Memory B cell (primary cell): ENCODE measurements at regions not wholly inside any gene's neighbourhood (a gene's known extent, or its start where the extent isn't known, plus 50 kb on each side); places are given as distances from the start of the nearest gene placed in this dataset.

ENCODE experiments used
- ATAC-seq: fragments of 150-1000 bp; cut with Tn5 transposase; 2 replicates; pipeline ENCODE4 v1.10.0; 2021; ENCODE audit warnings: low read depth, mild to moderate bottlenecking, moderate library complexity
- DNase-seq, 2 donors: peaks; one replicate each; pipeline ENCODE4 v3.0.0; 2022; ENCODE audit warnings: low spot score in 2 of 2
- H3K27ac Mint-ChIP-seq: one replicate; pipeline ENCODE4 v1.8.0; 2022; ENCODE audit warnings: mild to moderate bottlenecking, moderate library complexity, mixed read lengths
- H3K27me3 Mint-ChIP-seq: one replicate; pipeline ENCODE4 v1.8.0; 2022; ENCODE audit warnings: mixed read lengths
- H3K36me3 Mint-ChIP-seq: one replicate; pipeline ENCODE4 v1.8.0; 2022; ENCODE audit warnings: mild to moderate bottlenecking, mixed read lengths
- H3K4me1 Mint-ChIP-seq: one replicate; pipeline ENCODE4 v1.8.0; 2022; ENCODE audit warnings: mixed read lengths
- H3K4me3 Mint-ChIP-seq: one replicate; pipeline ENCODE4 v1.8.0; 2022; ENCODE audit warnings: mild to moderate bottlenecking, moderate library complexity, mixed read lengths
- H3K9me3 Mint-ChIP-seq: one replicate; pipeline ENCODE4 v1.8.0; 2022; ENCODE audit warnings: mixed read lengths

- H3K36me3 Mint-ChIP-seq, result no peaks in the 10 kb centered on the region
- H3K9me3 Mint-ChIP-seq, result peaks cover 2% of the 10 kb centered on the region
- H3K4me3 Mint-ChIP-seq, result no peak overlapping the region
- H3K4me1 Mint-ChIP-seq, result no peaks in the 10 kb centered on the region
- DNase-seq, result no peak
- peaks cover 7% of the 10 kb centered on the region for H3K27me3 Mint-ChIP-seq
- H3K27ac Mint-ChIP-seq, result no peak overlapping the region
- no peak for ATAC-seq
These were observed 288.0 kb upstream of the SFRP2 start for GRCh38 chr4:154076921-154077320.

GRCh38 chr4:154073107-154073822 is 284.4 kb upstream of the SFRP2 start:
- no peak overlapping the region for H3K27ac Mint-ChIP-seq
- DNase-seq, result no peak
- H3K4me3 Mint-ChIP-seq, result no peak overlapping the region
- peaks cover 5% of the 10 kb centered on the region for H3K27me3 Mint-ChIP-seq
- no peaks in the 10 kb centered on the region for H3K4me1 Mint-ChIP-seq
- no peaks in the 10 kb centered on the region for H3K36me3 Mint-ChIP-seq
- ATAC-seq, result no peak
- H3K9me3 Mint-ChIP-seq, result peaks cover 2% of the 10 kb centered on the region

GRCh38 chr4:154067786-154068185 is 278.9 kb upstream of the SFRP2 start:
- Mint-ChIP-seq H3K4me1 (no peaks in the 10 kb centered on the region), H3K36me3 (no peaks in the 10 kb centered on the region), H3K4me3 (no peak overlapping the region), H3K27me3 (peaks cover 2% of the 10 kb centered on the region), H3K27ac (no peak overlapping the region), H3K9me3 (peaks cover 11% of the 10 kb centered on the region)
- DNase-seq (no peak), ATAC-seq (no peak)

GRCh38 chr4:154065368-154065767 is 276.5 kb upstream of the SFRP2 start:
- Mint-ChIP-seq H3K4me1 (no peaks in the 10 kb centered on the region), H3K27me3 (peaks cover 1% of the 10 kb centered on the region), H3K27ac (no peak overlapping the region), H3K9me3 (peaks cover 10% of the 10 kb centered on the region), H3K36me3 (no peaks in the 10 kb centered on the region), H3K4me3 (no peak overlapping the region)
- no peak for ATAC-seq
- no peak for DNase-seq

- Mint-ChIP-seq H3K36me3 (no peaks in the 10 kb centered on the region), H3K4me3 (no peak overlapping the region), H3K27me3 (peaks cover 1% of the 10 kb centered on the region), H3K4me1 (no peaks in the 10 kb centered on the region), H3K9me3 (peaks cover 10% of the 10 kb centered on the region), H3K27ac (no peak overlapping the region)
- ATAC-seq (no peak), DNase-seq (no peak)
These were observed 275.4 kb upstream of the SFRP2 start for GRCh38 chr4:154064244-154064643.

- Mint-ChIP-seq H3K27me3 (no peaks in the 10 kb centered on the region), H3K4me1 (no peaks in the 10 kb centered on the region), H3K9me3 (peaks cover 9% of the 10 kb centered on the region), H3K36me3 (no peaks in the 10 kb centered on the region), H3K27ac (no peak overlapping the region), H3K4me3 (no peak overlapping the region)
- DNase-seq (no peak), ATAC-seq (no peak)
These were observed 260.7 kb upstream of the SFRP2 start for GRCh38 chr4:154049457-154050181.

GRCh38 chr4:154047733-154048132 is 258.9 kb upstream of the SFRP2 start:
- ATAC-seq (no peak), DNase-seq (no peak)
- H3K36me3 Mint-ChIP-seq, result no peaks in the 10 kb centered on the region
- peaks cover 5% of the 10 kb centered on the region for H3K9me3 Mint-ChIP-seq
- no peak overlapping the region for H3K27ac Mint-ChIP-seq
- no peaks in the 10 kb centered on the region for H3K27me3 Mint-ChIP-seq
- no peaks in the 10 kb centered on the region for H3K4me1 Mint-ChIP-seq
- H3K4me3 Mint-ChIP-seq, result no peak overlapping the region

GRCh38 chr4:154044742-154045485 is 256.0 kb upstream of the SFRP2 start:
- ATAC-seq, result no peak
- no peaks in the 10 kb centered on the region for H3K36me3 Mint-ChIP-seq
- H3K27me3 Mint-ChIP-seq, result no peaks in the 10 kb centered on the region
- H3K27ac Mint-ChIP-seq, result no peak overlapping the region
- H3K4me3 Mint-ChIP-seq, result no peak overlapping the region
- no peaks in the 10 kb centered on the region for H3K4me1 Mint-ChIP-seq
- DNase-seq, result no peak
- no peaks in the 10 kb centered on the region for H3K9me3 Mint-ChIP-seq

- Mint-ChIP-seq H3K36me3 (no peaks in the 10 kb centered on the region), H3K4me3 (no peak overlapping the region), H3K4me1 (no peaks in the 10 kb centered on the region), H3K27ac (no peak overlapping the region), H3K27me3 (no peaks in the 10 kb centered on the region), H3K9me3 (no peaks in the 10 kb centered on the region)
- DNase-seq (no peak), ATAC-seq (no peak)
These were observed 255.2 kb upstream of the SFRP2 start for GRCh38 chr4:154044108-154044531.

GRCh38 chr4:154041640-154042039 is 252.8 kb upstream of the SFRP2 start:
- H3K4me3 Mint-ChIP-seq, result no peak overlapping the region
- no peak for DNase-seq
- ATAC-seq, result no peak
- no peaks in the 10 kb centered on the region for H3K36me3 Mint-ChIP-seq
- H3K9me3 Mint-ChIP-seq, result no peaks in the 10 kb centered on the region
- no peak overlapping the region for H3K27ac Mint-ChIP-seq
- no peaks in the 10 kb centered on the region for H3K27me3 Mint-ChIP-seq
- no peaks in the 10 kb centered on the region for H3K4me1 Mint-ChIP-seq

GRCh38 chr4:154039435-154040343 is 250.8 kb upstream of the SFRP2 start:
- H3K4me3 Mint-ChIP-seq, result no peak overlapping the region
- H3K36me3 Mint-ChIP-seq, result no peaks in the 10 kb centered on the region
- DNase-seq (no peak), ATAC-seq (no peak)
- H3K27me3 Mint-ChIP-seq, result no peaks in the 10 kb centered on the region
- no peaks in the 10 kb centered on the region for H3K9me3 Mint-ChIP-seq
- no peaks in the 10 kb centered on the region for H3K4me1 Mint-ChIP-seq
- no peak overlapping the region for H3K27ac Mint-ChIP-seq

GRCh38 chr4:154036856-154037255 is 248.0 kb upstream of the SFRP2 start:
- Mint-ChIP-seq H3K4me3 (no peak overlapping the region), H3K4me1 (no peaks in the 10 kb centered on the region), H3K9me3 (no peaks in the 10 kb centered on the region), H3K36me3 (no peaks in the 10 kb centered on the region), H3K27ac (no peak overlapping the region), H3K27me3 (no peaks in the 10 kb centered on the region)
- ATAC-seq, result no peak
- DNase-seq, result no peak

GRCh38 chr4:154035341-154035740 is 246.5 kb upstream of the SFRP2 start:
- Mint-ChIP-seq H3K4me3 (no peak overlapping the region), H3K9me3 (no peaks in the 10 kb centered on the region), H3K27me3 (no peaks in the 10 kb centered on the region), H3K27ac (no peak overlapping the region), H3K36me3 (no peaks in the 10 kb centered on the region), H3K4me1 (no peaks in the 10 kb centered on the region)
- ATAC-seq, result no peak
- no peak for DNase-seq
